ENCODE measurements at regions not wholly inside any gene's neighbourhood (a gene's known extent, or its start where the extent isn't known, plus 50 kb on each side); places are given as distances from the start of the nearest gene placed in this dataset.

DNA sequence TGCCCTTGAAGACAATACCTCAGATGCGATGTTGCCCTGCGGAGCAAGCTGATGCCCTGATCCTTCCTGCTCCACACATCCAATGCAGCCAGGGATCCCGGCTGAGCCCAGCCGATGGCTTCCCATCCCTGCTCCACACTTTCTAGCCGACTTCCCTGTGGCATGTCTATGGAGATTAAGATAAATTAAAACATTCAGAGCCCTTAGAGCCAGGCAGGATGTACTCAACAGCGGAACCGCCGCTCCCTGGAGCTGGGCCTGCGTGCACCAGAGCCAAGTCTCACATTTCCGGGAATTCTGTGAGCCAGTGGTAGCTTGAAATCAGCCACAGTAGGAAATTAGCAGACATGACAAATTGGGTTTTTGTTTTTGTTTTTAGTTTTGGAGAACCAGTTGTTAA, 620.6 kb downstream of the GALR1 start:
- DNase-seq, result no peak

DNA sequence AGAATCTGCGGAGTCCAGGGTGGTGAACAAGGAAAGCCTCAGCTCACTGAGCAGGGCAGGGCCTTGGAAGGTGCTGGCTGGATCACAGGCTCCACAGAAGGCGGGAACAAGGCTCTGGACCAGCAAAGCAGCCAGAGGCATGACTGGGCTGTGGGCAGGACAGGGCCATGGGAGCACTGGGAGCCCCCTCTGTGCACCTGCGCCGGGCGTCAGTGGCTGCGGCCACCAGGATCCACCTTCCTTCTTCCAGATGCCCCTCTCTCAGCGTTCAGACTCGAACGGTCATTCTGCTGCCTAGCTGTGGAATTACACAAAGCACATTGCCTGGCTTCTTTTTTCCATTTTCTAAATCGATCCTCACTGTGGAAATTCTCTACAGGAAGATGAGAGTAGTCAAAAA, 621.2 kb downstream of the GALR1 start:
- DNase-seq, result no peak

DNA sequence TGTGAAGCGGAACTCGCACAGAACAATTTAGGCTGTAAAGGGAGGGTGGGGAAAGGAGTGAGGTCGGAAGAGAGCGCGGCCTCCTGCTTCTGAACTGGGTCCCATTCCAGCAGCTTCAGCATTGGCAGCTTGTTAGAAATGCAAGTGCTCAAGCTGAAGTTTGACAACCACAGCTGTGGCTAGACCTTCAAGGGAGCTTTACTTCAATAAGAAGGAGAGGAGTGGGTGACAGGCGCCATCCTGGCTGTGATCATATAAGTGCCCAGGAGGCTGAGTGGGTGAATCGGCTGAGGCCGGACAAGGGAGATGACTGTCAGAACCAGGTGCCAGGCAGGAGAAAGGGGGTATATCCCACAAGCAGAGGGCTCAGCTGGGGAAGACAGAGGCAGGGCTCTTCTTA, 622.5 kb downstream of the GALR1 start:
- no peak for DNase-seq

DNA sequence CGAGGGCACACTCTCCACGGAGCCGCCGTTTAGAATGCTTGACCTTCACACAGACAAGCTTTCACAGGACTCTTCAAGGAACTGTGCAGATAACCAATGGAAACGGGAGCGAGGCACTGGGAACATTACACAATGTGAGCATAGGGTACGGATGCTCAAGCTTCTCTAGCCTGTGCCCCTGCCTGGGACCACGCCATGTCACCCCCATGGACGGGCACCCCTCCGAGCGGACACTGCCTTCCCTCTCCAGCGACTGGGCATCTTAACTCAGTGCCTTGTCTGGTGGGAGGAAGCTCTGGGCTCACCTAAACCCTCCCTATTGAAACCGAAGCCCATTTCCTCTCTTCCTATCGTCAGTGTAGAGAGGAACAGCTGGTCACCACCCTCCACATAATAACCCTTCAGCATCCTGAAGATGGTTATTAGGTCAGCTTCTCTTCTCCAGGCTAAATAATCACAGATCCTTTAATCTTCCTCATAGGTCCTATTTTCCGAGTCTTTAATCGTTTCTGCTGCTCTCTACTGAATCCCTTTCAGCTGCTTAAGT, 626.7 kb downstream of the GALR1 start:
- no peak for DNase-seq

- no peak for DNase-seq
Measured at GRCh38 chr18:77879829-77880228, 630.2 kb downstream of the GALR1 start.

- no peak for DNase-seq
Measured at GRCh38 chr18:77884454-77884853, 634.8 kb downstream of the GALR1 start.

DNA sequence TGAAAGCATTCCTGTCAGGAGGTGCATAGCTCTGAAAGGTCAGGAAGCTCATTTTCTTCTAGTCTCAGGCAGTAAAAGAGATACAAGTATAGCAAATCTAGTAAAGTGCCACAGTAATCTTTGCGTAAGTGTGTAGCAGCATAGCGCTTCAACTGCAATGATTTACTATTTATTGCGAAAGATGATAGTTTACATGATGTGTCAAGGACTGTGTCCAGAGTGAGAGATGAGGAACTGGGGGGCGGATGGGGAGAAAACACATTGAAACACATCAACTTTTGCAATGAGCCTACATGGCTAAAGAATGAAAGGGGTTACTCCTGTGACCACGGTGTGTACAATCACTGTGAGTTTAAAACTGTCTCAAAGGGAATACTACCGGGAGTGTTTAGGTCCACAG, 644.4 kb downstream of the GALR1 start:
- no peak for DNase-seq

GRCh38 chr18:77895250-77895649, 645.6 kb downstream of the GALR1 start:
- DNase-seq, result no peak

- DNase-seq, result no peak
Measured at GRCh38 chr18:77896586-77897252, 647.1 kb downstream of the GALR1 start.

GRCh38 chr18:77897606-77898005, 648.0 kb downstream of the GALR1 start:
- DNase-seq, result no peak

DNA sequence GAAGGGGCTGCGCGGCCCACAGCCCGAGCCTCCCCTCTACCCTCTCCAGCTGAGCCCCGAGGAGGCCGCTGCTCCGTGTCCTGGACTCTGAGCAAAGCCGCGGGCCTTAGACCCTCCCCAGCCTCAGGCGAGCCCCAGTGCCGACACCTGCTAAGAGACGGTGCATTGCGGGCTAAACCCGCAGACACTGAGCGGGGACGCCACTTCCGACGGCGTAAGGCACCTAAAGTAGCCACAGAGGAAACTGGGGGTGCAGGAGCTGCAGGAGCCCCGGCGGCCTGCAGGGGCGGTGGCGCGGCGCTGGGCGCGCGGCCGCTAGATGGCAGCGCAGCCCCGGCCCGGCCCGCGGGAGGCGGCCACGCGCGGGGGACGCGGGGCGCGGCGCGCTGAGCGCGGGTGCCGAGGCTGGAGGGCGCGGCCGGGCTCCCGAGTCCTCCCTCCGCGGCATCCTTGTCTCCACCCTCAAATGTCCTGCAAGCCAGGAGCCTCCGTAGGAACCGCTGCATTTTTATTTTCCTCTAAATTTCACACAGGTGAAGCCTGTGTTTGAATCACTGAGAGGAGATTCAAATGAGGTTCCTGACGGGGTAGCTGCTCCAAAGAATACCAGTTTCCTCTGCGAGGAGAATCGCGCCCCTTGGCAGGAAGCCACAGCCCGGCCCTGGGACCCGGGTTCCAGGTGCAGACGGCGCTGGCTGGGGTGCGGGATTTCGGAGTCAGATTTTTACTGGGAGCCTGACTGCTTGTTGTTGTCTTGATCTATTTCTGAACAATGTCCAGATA, 650.5 kb downstream of the GALR1 start:
- peak; percentile 70 for DNase-seq

- no peak for DNase-seq
Measured at GRCh38 chr18:77905011-77905410, 655.4 kb downstream of the GALR1 start.

GRCh38 chr18:77905449-77906055, 655.9 kb downstream of the GALR1 start:
- no peak for DNase-seq

DNA sequence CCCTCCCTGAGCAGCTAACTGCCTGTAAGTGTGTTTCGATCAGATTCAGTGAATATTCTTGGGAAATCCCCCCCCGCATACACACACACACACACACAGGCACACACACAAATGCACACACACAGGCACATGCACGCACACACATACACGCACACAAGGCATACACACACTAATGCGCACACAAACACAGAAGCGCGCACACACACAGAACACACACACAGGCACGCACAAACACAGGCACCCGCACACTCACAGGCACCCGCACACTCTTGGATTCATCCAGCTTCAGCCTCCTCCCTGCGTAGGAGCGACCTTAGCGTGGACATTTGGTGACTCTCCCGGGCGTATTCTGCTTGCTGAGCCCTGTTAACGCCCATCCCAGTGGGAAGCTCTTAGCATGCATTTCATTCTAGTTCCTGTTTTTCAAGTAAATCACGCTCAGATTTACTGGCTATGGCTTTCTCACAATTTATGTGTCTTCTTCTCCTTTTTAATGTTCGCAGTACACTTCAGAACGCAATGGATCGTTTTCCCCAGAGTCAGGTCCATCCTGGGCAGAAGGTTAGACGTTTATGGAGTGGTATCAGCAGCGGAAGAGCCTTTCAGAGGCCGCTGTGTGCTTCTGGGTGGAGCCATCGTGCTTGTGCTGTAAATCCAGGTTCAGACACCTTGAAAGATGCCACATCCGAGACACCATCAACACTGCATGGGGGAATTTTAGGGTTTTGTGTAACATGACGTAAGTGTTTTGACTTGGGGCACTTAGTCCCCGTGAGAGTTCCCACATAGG, 656.6 kb downstream of the GALR1 start:
- no peak for DNase-seq

- DNase-seq, result no peak
Measured at GRCh38 chr18:77910347-77910746, 660.7 kb downstream of the GALR1 start.

DNA sequence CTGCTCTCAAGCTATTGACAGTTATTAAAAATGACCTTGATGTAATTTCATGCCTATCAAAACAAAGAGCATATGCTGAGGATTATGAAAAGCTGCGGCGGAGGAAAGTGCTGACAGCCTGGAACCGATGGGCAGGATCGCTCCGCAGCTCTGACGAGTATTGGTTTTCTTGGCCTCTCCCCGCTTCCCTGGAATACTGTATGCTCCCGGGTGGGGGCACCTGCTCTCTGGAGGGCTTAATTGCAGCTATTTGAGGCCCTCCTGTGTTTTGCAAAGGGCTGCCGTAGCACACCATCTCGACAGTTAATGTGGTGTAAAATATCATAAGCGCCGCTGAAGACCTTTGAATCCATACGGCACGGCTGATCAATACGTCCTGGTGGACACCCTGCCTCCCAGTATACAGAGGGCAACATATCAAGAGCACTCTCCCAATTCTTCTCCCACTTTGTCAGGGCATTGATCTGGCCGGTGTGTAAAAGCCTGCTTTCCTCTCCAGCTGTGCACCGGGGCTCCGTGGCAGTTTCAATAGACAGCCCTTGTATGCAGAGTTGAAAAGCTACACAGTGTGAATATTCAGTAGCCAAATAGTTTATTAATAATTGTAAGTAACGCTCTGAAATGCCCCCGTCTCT, 662.4 kb downstream of the GALR1 start:
- DNase-seq, result no peak

- no peak for DNase-seq
Measured at GRCh38 chr18:77918730-77919129, 669.1 kb downstream of the GALR1 start.

DNA sequence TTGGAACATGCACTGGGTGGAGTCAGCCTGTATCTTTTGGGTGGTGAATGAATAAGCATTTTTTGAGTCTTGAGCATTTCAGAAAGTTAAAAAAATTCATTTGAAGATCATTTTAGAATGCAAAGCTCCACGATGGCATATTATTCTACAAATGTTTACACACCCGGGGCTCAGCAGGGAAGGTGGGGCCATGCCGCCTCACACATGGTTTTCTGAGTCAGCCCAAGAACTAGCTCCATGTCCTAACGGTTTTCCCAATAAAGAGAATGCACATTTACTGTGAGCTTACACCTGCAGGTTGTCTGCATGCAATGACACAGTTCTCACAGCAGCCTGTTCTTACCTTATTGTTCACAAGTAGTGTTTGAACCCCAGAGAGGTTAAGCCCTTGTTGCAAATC, 670.3 kb downstream of the GALR1 start:
- no peak for DNase-seq

- no peak for DNase-seq
Measured at GRCh38 chr18:77935342-77935741, 685.7 kb downstream of the GALR1 start.

DNA sequence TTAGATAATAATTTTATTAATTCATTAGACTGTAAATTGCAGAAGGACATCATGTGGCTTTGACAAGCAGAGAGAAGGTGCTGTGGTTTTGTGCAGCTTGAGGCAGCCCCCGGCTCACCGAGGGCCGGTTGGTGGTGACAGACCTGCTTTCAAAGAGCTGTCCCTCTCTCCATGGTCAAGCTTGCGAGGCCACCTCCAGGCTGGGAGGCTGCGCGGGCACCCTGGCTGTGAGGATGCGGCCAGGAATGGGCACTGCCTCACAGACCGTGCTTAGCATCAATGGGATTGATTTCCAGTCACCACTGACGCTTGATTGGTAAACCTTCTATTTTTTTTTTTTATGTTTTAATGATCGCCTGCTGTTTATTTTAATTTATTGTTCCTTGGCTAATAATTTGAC, 690.9 kb downstream of the GALR1 start:
- no peak for DNase-seq

- DNase-seq, result no peak
Measured at GRCh38 chr18:77944533-77944932, 694.9 kb downstream of the GALR1 start.

GRCh38 chr18:77948567-77948966, 698.9 kb downstream of the GALR1 start:
- DNase-seq, result no peak

All from stimulated activated CD4-positive, alpha-beta T cell treated with anti-CD3 and anti-CD28 coated beads, Interleukin-15, amount 100 ng/mL, for 24 hours (primary cell).